GM12891 (cell line): ENCODE measurements at regions not wholly inside any gene's neighbourhood (a gene's known extent, or its start where the extent isn't known, plus 50 kb on each side); places are given as distances from the start of the nearest gene placed in this dataset.

Experiments used
- DNase-seq: peaks from one replicate; pipeline ENCODE4 v3.0.0; 2011; ENCODE audit warnings: low spot score; ENCODE audit not compliant: insufficient read length
- FAIRE-seq: peaks from 2 replicates; lab custom pipeline; 2011; peaks lifted over from hg19 to GRCh38; lab: Jason Lieb, UNC
- PAX5 ChIP-seq: IDR thresholded peaks from 2 replicates; pipeline ENCODE4 v1.6.1; 2011; ENCODE audit warnings: low read length, moderate library complexity, mild to moderate bottlenecking; ENCODE audit not compliant: insufficient read depth, severe bottlenecking
- POLR2A ChIP-seq: IDR thresholded peaks from 2 replicates; pipeline ENCODE4 v1.6.1; 2011; ENCODE audit warnings: low read depth, low read length, control low read depth
- POLR2AphosphoS5 ChIP-seq: IDR thresholded peaks from 2 replicates; pipeline ENCODE4 v1.6.1; 2011; ENCODE audit warnings: low read depth, low read length, control low read depth
- POU2F2 ChIP-seq: IDR thresholded peaks from 2 replicates; pipeline ENCODE4 v1.6.1; 2011; ENCODE audit warnings: low read depth, mild to moderate bottlenecking, control low read depth, low read length, moderate library complexity
- SPI1 ChIP-seq: IDR thresholded peaks from 2 replicates; pipeline ENCODE4 v1.6.1; 2011; ENCODE audit warnings: low read depth, low read length, control low read depth
- TAF1 ChIP-seq: IDR thresholded peaks from 2 replicates; pipeline ENCODE4 v1.6.1; 2011; ENCODE audit warnings: low read depth, low read length, control low read depth

GRCh38 chr5:18069790-18070189, 435.5 kb downstream of the TAF11L14 start:
- TF ChIP-seq POU2F2 (no peak), TAF1 (no peak), PAX5 (no peak), SPI1 (no peak), POLR2AphosphoS5 (no peak), POLR2A (no peak)
- no peak for DNase-seq
- FAIRE-seq: no peak

GRCh38 chr5:18072600-18072999, 438.3 kb downstream of the TAF11L14 start:
- FAIRE-seq (no peak), DNase-seq (no peak)
- no peak for TF ChIP-seq PAX5
- TF ChIP-seq SPI1: no peak
- TF ChIP-seq POLR2AphosphoS5: no peak
- no peak for TF ChIP-seq TAF1
- TF ChIP-seq POU2F2: no peak
- TF ChIP-seq POLR2A: no peak

GRCh38 chr5:18074961-18075360, 440.7 kb downstream of the TAF11L14 start:
- no peak for TF ChIP-seq SPI1
- DNase-seq (no peak), FAIRE-seq (no peak)

DNA sequence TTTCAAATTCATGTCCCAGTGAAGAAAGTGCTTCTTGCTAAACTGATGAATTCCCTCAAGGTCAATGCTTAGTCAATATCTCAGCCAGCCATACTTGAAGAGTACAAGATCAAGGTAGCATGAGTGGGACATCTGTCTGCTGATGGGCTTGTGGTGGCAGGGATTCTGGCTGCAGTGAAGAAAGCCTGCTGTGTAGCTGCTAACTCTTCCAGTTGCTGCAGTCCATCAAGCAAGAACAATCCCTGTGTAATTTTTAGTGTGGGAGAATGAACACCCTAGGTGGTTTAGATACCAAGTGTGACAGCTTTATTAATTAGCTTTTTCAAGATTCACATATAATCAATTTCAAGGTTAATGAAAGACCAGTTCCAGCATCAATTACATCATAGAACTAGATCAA, 443.9 kb downstream of the TAF11L14 start:
- no peak for TF ChIP-seq SPI1
- no peak for TF ChIP-seq PAX5
- TF ChIP-seq POLR2A: no peak
- TF ChIP-seq TAF1: no peak
- TF ChIP-seq POLR2AphosphoS5: no peak
- no peak for TF ChIP-seq POU2F2
- FAIRE-seq: no peak
- DNase-seq: no peak

DNA sequence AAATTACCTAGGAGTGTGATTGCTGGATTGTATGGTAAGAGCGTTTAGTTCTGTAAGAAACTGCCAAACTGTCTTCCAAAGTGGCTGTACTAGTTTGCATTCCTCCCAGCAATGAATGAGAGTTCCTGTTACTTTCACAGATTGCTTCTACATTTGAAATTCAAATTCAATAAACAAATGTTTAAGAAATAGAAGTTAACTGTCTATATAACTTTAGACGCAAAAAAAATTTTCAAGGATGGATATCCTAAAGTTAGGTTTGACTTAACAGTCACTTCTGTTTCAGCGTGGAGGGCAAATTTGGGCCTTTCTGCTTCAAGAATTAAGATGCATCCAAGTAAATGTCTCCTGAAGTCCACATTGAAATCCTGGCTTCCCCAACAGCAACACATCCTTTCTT, 445.6 kb downstream of the TAF11L14 start:
- DNase-seq (no peak), FAIRE-seq (no peak)
- TF ChIP-seq POLR2A (no peak), SPI1 (no peak), POLR2AphosphoS5 (no peak), TAF1 (no peak), PAX5 (no peak), POU2F2 (no peak)

DNA sequence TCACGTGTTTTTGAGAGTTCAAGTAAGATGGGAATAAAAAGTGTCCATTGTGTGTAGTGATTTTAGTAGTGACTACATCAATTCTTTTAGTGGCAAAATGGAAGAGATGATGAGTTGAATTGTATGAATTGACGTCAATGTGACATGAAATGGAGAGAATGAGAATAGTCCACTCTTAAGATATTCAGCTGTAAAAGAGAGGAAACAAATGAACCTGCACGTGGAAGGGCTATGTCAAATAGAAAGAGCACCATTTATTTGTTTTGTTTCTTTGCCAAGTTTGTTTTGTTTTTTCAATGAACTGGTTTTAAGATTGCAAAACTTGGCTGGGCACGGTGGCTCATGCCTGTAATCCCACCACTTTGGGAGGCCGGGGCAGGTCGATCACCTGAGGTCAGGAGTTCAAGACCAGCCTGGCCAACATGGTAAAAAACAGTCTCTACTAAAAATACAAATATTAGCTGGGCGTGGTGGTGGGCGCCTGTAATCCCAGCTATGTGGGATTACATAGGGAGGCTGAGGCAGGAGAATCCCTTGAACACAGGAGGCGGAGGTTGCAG, 453.8 kb downstream of the TAF11L14 start:
- FAIRE-seq: no peak

GRCh38 chr5:18090177-18090576, 455.9 kb downstream of the TAF11L14 start:
- DNase-seq (no peak), FAIRE-seq (no peak)

More for the DNA sequence above, 453.8 kb downstream of the TAF11L14 start:
- no peak for DNase-seq
- TF ChIP-seq SPI1: no peak
- no peak for TF ChIP-seq POLR2A
- TF ChIP-seq POU2F2: no peak
- TF ChIP-seq TAF1: no peak
- TF ChIP-seq POLR2AphosphoS5: no peak
- TF ChIP-seq PAX5: no peak

DNA sequence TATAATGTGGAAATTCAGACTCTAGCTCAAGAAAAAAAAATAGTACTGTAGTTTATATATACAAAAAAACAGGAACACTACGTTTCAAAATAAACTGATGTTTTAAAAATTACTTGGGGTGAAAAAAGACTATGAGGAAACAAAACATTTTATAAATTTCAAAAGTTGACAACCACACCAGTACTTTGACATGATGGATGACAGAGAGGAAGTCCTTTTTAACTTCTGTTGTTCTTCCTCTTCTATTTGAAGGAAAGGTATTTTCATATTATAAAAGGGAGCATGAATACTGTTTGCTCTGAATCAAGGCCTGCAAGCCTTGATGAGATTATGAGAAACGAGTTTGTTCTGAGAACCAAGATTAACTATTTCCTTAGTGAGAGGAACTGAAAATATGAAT, 456.9 kb downstream of the TAF11L14 start:
- TF ChIP-seq PAX5 (no peak), TAF1 (no peak), POU2F2 (no peak), POLR2AphosphoS5 (no peak), SPI1 (no peak), POLR2A (no peak)
- DNase-seq: no peak
- no peak for FAIRE-seq

More at GRCh38 chr5:18090177-18090576, 455.9 kb downstream of the TAF11L14 start:
- TF ChIP-seq POLR2AphosphoS5 (no peak), SPI1 (no peak), POU2F2 (no peak), POLR2A (no peak), PAX5 (no peak), TAF1 (no peak)

- TF ChIP-seq PAX5 (no peak), POLR2A (no peak), SPI1 (no peak), POU2F2 (no peak), TAF1 (no peak), POLR2AphosphoS5 (no peak)
- DNase-seq (no peak), FAIRE-seq (no peak)
Observed at GRCh38 chr5:18091758-18092157, 457.5 kb downstream of the TAF11L14 start.

DNA sequence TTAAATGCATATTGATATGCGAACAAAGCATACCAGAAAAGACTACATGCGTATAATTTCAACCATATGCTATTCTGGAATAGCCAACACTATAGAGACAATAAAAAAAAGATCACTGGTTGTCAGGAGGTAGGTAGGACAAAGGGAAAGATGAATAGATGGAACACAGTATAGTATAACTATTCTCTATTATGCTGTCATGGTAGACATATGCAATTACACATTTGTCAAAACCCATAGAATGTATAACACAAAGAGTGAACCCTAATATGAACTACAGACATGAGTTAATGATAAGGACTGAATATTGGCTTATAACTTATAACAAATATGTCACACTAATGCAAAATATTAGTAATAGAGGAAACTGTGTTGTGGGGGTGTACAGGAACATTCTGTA, 460.8 kb downstream of the TAF11L14 start:
- TF ChIP-seq PAX5 (no peak), SPI1 (no peak), TAF1 (no peak), POLR2A (no peak), POU2F2 (no peak), POLR2AphosphoS5 (no peak)
- DNase-seq: no peak
- FAIRE-seq: no peak

DNA sequence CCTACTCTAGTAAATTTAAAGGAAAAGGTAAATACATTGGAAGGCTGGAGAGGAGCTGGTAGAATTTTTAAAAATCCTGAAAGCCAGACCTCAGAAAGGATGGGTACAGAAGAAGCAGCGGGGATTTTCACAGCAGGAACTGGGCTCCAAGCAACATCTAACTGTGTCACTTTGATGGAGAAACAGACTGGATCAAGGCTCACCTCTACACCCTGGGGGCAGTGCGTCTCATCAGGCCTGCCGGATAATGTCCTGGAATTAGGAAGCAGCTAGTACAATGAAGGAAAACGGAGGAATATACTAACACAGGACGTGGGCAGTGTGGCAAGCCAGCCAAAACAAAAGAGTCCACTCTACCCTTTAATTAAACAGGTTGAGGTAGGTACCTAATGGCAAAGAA, 463.6 kb downstream of the TAF11L14 start:
- FAIRE-seq: no peak

DNA sequence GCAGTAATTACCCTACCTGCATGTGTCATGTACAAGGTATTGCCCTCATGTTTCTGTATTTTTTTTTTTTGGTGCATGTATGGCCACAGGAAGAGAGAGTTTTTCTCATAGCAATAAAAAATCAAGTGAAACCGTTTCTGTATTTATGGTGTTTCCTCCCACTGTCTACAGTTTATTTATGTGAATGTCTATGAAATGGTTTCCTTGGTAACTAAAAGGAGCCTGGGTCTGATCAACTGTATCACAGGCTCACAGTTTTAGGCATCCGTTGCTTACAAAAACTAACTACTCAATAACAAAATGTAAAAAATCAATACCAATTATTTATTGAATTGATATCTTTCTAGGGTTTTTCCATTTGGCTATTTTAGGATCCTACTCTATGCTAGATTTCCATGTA, 464.4 kb downstream of the TAF11L14 start:
- DNase-seq: no peak
- TF ChIP-seq TAF1: no peak
- TF ChIP-seq POU2F2: no peak
- no peak for TF ChIP-seq POLR2A
- FAIRE-seq: no peak

More for the DNA sequence above, 463.6 kb downstream of the TAF11L14 start:
- no peak for DNase-seq
- TF ChIP-seq PAX5: no peak
- TF ChIP-seq TAF1: no peak
- TF ChIP-seq POLR2AphosphoS5: no peak
